Left ventricle myocardium inferior (tissue), 1 donor: ENCODE measurements at regions not wholly inside any gene's neighbourhood (a gene's known extent, or its start where the extent isn't known, plus 50 kb on each side); places are given as distances from the start of the nearest gene placed in this dataset.

Source experiments
- DNase-seq: peaks from one replicate; pipeline ENCODE4 v3.0.0-alpha.2; 2020
- H3K27ac ChIP-seq: fragments of 200-600 bp; replicated peaks from 2 replicates; pipeline ENCODE4 v1.8.0; 2021
- H3K27me3 ChIP-seq: fragments of 200-600 bp; 2 replicates; pipeline ENCODE4 v1.8.0; 2021; ENCODE audit warnings: low read depth
- H3K36me3 ChIP-seq: fragments of 200-600 bp; 2 replicates; pipeline ENCODE4 v1.8.0; 2021
- H3K4me1 ChIP-seq: fragments of 200-600 bp; 2 replicates; pipeline ENCODE4 v1.8.0; 2021
- H3K4me3 ChIP-seq: fragments of 200-600 bp; 2 replicates; pipeline ENCODE4 v1.8.0; 2021; ENCODE audit warnings: mild to moderate bottlenecking, moderate library complexity
- H3K9me3 ChIP-seq: fragments of 200-600 bp; replicated peaks from 2 replicates; pipeline ENCODE4 v1.8.0; 2021
- CTCF ChIP-seq: fragments of 200-600 bp; IDR thresholded peaks from 2 replicates; pipeline ENCODE4 v1.8.0; 2021; ENCODE audit warnings: antibody characterized with exemption, mild to moderate bottlenecking, borderline replicate concordance
- intact Hi-C: fragments of 100-400 bp; cut with micrococcal nuclease; formaldehyde crosslinking; loops from one replicate; pipeline ENCODE4 v1.11.0; 2022
- donor health status: DM: no; HTN: yes; CAD: no; lungs with severe emphysema.

DNA sequence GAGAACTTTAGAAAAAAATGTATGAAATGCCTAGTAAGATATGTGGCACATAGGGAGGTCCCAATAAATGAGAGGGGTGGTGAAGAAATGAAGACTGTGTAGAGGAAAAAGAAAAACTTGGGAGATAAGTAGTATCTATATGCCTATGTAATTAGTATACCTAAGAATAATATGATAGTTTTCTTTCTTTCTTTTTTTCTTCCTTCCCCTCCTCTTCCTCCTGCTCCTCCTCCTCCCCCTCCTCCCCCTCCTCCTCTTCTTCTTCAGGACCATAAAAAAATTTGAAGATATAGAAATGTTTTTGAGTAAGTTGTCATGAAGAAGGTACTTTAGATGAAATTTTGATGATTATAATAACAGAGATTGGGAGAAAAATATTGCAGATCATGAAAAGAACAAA lies 857.4 kb downstream of the MAT2B start:
- TF ChIP-seq CTCF: no peak
- Histone ChIP-seq H3K27me3 (no peaks in the 10 kb centered on the region), H3K27ac (no peak overlapping the region), H3K4me1 (no peaks in the 10 kb centered on the region), H3K36me3 (no peaks in the 10 kb centered on the region), H3K9me3 (no peaks in the 10 kb centered on the region), H3K4me3 (no peak overlapping the region)
- no peak for DNase-seq
- intact Hi-C loops: no loop called here

- Histone ChIP-seq H3K27me3 (no peaks in the 10 kb centered on the region), H3K4me3 (no peak overlapping the region), H3K9me3 (no peaks in the 10 kb centered on the region), H3K27ac (no peak overlapping the region), H3K36me3 (no peaks in the 10 kb centered on the region), H3K4me1 (no peaks in the 10 kb centered on the region)
- no peak for TF ChIP-seq CTCF
- intact Hi-C loops: no loop called here
- DNase-seq: no peak
Measured at GRCh38 chr5:164364237-164365208, 859.1 kb downstream of the MAT2B start.

- Histone ChIP-seq H3K4me1 (no peaks in the 10 kb centered on the region), H3K27ac (no peak overlapping the region), H3K36me3 (no peaks in the 10 kb centered on the region), H3K9me3 (no peaks in the 10 kb centered on the region), H3K4me3 (no peak overlapping the region), H3K27me3 (no peaks in the 10 kb centered on the region)
- no peak for TF ChIP-seq CTCF
- no peak for DNase-seq
- intact Hi-C loops: no loop called here
Measured at GRCh38 chr5:164370841-164371240, 865.4 kb downstream of the MAT2B start.

- Histone ChIP-seq H3K27ac (no peak overlapping the region), H3K36me3 (no peaks in the 10 kb centered on the region), H3K4me1 (no peaks in the 10 kb centered on the region), H3K27me3 (no peaks in the 10 kb centered on the region), H3K4me3 (no peak overlapping the region), H3K9me3 (no peaks in the 10 kb centered on the region)
- no peak for TF ChIP-seq CTCF
- intact Hi-C loops: no loop called here
- DNase-seq: no peak
Measured at GRCh38 chr5:164372892-164373291, 867.5 kb downstream of the MAT2B start.

DNA sequence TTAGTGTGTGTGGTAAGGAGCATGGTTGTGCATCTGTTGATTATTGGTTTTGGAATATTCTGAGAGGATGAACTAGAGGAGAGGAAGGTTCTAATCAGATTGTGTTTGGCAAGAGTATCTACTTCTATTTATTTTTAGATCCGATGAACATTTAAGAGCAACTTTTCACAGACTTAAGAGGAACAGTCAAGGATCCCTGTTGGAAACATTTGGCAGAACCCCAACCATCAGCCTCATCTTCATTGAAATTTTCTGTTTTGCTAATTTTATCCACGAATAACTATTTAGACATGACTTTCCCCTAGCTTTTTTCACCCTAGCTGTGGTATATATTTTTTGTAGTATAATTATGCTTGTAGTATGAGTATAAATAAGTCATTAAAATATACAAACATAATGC lies 868.5 kb downstream of the MAT2B start:
- no peaks in the 10 kb centered on the region for H3K27me3 ChIP-seq
- intact Hi-C loops: no loop called here
- H3K4me3 ChIP-seq: no peak overlapping the region
- DNase-seq: no peak
- TF ChIP-seq CTCF: no peak
- no peak overlapping the region for H3K27ac ChIP-seq
- peaks cover 7% of the 10 kb centered on the region for H3K9me3 ChIP-seq
- no peaks in the 10 kb centered on the region for H3K36me3 ChIP-seq
- H3K4me1 ChIP-seq: no peaks in the 10 kb centered on the region
